ENCODE measurements at regions not wholly inside any gene's neighbourhood (a gene's known extent, or its start where the extent isn't known, plus 50 kb on each side); places are given as distances from the start of the nearest gene placed in this dataset.

DNA sequence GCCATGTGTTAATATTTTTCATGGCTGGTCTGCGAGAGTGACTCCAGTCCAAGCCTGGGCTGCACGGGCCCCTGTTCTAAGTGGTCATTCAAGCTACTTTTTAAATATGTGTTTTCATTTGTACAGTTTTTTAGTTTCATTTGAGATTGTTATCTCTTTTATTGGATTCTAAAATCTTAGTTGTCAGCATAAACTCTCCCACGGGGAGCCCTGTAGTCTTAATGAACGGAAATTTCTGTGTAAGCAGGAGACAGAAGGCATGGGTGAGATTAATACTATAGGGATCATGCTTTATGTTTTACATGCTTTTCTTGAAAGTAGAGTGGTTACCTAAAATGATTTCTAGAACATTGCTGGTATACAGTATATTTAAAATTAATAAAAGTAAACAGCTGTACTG is 373.1 kb upstream of the SLCO3A1 start:
- CTCF ChIA-PET, result no interaction called here
- no peak for DNase-seq (ENCODE audit: low read depth)
- POLR2A ChIA-PET, result no interaction called here
- TF ChIP-seq, protein P1, sequence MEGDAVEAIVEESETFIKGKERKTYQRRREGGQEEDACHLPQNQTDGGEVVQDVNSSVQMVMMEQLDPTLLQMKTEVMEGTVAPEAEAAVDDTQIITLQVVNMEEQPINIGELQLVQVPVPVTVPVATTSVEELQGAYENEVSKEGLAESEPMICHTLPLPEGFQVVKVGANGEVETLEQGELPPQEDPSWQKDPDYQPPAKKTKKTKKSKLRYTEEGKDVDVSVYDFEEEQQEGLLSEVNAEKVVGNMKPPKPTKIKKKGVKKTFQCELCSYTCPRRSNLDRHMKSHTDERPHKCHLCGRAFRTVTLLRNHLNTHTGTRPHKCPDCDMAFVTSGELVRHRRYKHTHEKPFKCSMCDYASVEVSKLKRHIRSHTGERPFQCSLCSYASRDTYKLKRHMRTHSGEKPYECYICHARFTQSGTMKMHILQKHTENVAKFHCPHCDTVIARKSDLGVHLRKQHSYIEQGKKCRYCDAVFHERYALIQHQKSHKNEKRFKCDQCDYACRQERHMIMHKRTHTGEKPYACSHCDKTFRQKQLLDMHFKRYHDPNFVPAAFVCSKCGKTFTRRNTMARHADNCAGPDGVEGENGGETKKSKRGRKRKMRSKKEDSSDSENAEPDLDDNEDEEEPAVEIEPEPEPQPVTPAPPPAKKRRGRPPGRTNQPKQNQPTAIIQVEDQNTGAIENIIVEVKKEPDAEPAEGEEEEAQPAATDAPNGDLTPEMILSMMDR (IDR thresholded peaks at IDR 0.05; ENCODE audit: insufficient read depth, low read depth, low read length), result no peak
- H3K4me3 ChIP-seq (ENCODE audit: low read depth, low read length), result no peak overlapping the region
- H3K27me3 ChIP-seq (ENCODE audit: control insufficient read depth, insufficient read depth, low read length), result no peaks in the 10 kb centered on the region
- no peaks in the 10 kb centered on the region for H3K36me3 ChIP-seq (ENCODE audit: control insufficient read depth, insufficient read depth, low read length)

DNA sequence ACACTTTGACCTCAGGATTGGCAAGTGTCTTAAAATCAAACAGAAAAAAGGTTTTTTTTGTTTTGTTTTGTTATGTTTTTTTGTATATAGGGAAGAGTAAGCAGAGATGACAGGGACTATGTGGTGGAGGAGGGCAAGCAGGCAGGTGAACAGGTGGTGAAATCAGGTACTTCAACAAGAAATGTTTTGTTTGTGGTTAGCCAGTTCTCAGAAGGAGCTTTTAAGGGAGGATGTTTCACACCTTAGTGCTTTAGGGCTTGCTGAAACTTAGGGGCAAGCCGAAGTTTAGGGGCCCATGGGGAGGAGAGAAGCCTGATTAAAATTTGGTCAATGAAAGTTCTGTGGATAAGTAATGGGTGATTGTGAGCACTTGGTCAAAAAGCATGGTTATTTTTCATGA is 370.7 kb upstream of the SLCO3A1 start:
- H3K27me3 ChIP-seq (ENCODE audit: control insufficient read depth, insufficient read depth, low read length), result no peaks in the 10 kb centered on the region
- ChIA-PET POLR2A (no interaction called here), CTCF (no interaction called here)
- TF ChIP-seq, protein P1 (IDR thresholded peaks at IDR 0.05; ENCODE audit: insufficient read depth, low read depth, low read length), result no peak
- DNase-seq (ENCODE audit: low read depth), result no peak
- H3K36me3 ChIP-seq (ENCODE audit: control insufficient read depth, insufficient read depth, low read length), result no peaks in the 10 kb centered on the region
- H3K4me3 ChIP-seq (ENCODE audit: low read depth, low read length), result no peak overlapping the region

DNA sequence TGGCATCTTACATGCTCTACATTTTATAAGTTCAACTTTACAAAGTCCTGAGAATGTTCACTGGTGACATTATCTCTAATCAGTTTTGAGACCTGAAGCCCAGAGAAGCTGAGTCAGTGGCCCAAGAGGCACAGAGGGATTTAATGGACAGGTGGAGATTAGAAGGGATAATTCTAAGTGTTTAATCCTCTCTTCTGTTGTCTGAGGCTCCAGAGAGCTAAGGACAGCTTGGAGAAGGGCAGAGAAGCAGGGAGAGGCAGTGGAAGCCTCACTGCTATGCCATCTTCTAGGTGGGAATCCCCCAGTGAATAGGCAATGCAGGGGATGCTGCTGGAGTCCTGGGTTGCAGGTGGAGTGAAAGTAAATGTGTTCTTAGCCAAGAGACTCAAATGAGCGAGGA is 369.4 kb upstream of the SLCO3A1 start:
- DNase-seq (ENCODE audit: low read depth), result no peak
- no peaks in the 10 kb centered on the region for H3K36me3 ChIP-seq (ENCODE audit: control insufficient read depth, insufficient read depth, low read length)
- POLR2A ChIA-PET, result no interaction called here
- TF ChIP-seq, protein P1 (IDR thresholded peaks at IDR 0.05; ENCODE audit: insufficient read depth, low read depth, low read length), result no peak
- no peak overlapping the region for H3K4me3 ChIP-seq (ENCODE audit: low read depth, low read length)
- H3K27me3 ChIP-seq (ENCODE audit: control insufficient read depth, insufficient read depth, low read length), result no peaks in the 10 kb centered on the region
- CTCF ChIA-PET, result no interaction called here

DNA sequence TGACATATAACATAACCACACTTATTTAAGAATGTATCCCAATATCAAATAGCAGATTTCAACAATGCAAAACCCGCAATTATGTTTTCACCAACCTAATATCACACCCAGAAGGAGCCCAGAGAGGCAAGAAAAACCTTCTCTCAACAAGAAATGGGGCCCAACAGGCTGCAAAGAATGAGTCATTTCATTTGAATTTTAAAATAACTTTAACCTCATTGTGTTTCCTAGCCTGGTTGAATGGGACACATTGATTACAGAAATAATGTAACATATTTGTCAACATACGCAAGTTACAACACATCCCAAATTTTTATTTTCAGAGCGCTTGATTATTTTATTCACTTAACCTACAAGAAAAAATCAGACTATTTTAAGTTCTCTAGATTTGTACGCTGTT is 365.1 kb upstream of the SLCO3A1 start:
- TF ChIP-seq, protein P1 (IDR thresholded peaks at IDR 0.05; ENCODE audit: insufficient read depth, low read depth, low read length), result no peak
- Histone ChIP-seq H3K27me3 (ENCODE audit: control insufficient read depth, insufficient read depth, low read length) (no peaks in the 10 kb centered on the region), H3K36me3 (ENCODE audit: control insufficient read depth, insufficient read depth, low read length) (no peaks in the 10 kb centered on the region), H3K4me3 (ENCODE audit: low read depth, low read length) (no peak overlapping the region)
- POLR2A ChIA-PET, result no interaction called here
- no peak for DNase-seq (ENCODE audit: low read depth)
- CTCF ChIA-PET, result no interaction called here

DNA sequence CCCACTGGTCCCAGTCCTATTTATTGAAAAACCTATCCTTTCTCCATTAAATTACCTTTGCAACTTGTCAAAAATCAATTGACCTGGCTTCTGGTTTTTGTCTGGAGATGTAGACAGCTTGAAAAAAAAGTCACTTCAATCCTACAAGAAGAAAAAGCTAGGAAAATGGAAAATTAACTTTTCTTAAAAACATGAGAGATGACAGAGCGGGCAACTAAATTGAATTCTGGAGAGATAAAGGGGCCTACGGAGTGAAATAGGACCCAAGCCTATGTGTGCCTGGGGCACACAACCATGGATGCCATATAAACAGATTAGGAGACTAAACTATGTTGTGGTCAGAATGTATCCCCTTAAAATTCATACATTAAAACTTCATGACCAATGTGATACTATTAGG is 363.3 kb upstream of the SLCO3A1 start:
- no peak for DNase-seq (ENCODE audit: low read depth)
- no peak overlapping the region for H3K4me3 ChIP-seq (ENCODE audit: low read depth, low read length)
- ChIA-PET CTCF (no interaction called here), POLR2A (no interaction called here)
- H3K27me3 ChIP-seq (ENCODE audit: control insufficient read depth, insufficient read depth, low read length), result no peaks in the 10 kb centered on the region
- TF ChIP-seq, protein P1 (IDR thresholded peaks at IDR 0.05; ENCODE audit: insufficient read depth, low read depth, low read length), result no peak
- H3K36me3 ChIP-seq (ENCODE audit: control insufficient read depth, insufficient read depth, low read length), result no peaks in the 10 kb centered on the region
